Nephron (organoid): ENCODE measurements at regions not wholly inside any gene's neighbourhood (a gene's known extent, or its start where the extent isn't known, plus 50 kb on each side); places are given as distances from the start of the nearest gene placed in this dataset.

Source experiments
- H3K27ac Mint-ChIP-seq, 3 experiments: 2 replicates each; pipeline ENCODE4 v1.8.0; 2020; ENCODE audit warnings: mixed read lengths in 3 of 3, mild to moderate bottlenecking in 2 of 3, moderate library complexity in 1 of 3
- H3K27me3 Mint-ChIP-seq: 2 replicates; pipeline ENCODE4 v1.8.0; 2021; ENCODE audit warnings: low read depth, mild to moderate bottlenecking, moderate library complexity, mixed read lengths
- H3K36me3 Mint-ChIP-seq: 2 replicates; pipeline ENCODE4 v1.8.0; 2020; ENCODE audit warnings: low read depth, mixed read lengths
- H3K4me1 Mint-ChIP-seq: 2 replicates; pipeline ENCODE4 v1.8.0; 2020; ENCODE audit warnings: mixed read lengths
- H3K4me3 Mint-ChIP-seq, 3 experiments: 2 replicates each; pipeline ENCODE4 v1.8.0; 2020; ENCODE audit warnings: mild to moderate bottlenecking in 3 of 3, mixed read lengths in 3 of 3, moderate library complexity in 2 of 3
- H3K9me3 Mint-ChIP-seq: 2 replicates; pipeline ENCODE4 v1.8.0; 2020; ENCODE audit warnings: mixed read lengths
- CTCF ChIP-seq, 3 experiments: fragments of 200-600 bp; sonication (generic); IDR thresholded peaks; one replicate each; pipeline ENCODE4 v1.5.0; 2021; ENCODE audit warnings: antibody characterized with exemption in 3 of 3; ENCODE audit not compliant: unreplicated experiment in 3 of 3

GRCh38 chr13:111551204-111551820 is 230.9 kb downstream of the TEX29 start:
- Mint-ChIP-seq H3K4me3 (no peak overlapping the region), H3K36me3 (no peaks in the 10 kb centered on the region)
- no peak for TF ChIP-seq CTCF (IDR thresholded peaks at IDR 0.05; ENCODE audit: unreplicated experiment in 3 of 3)

GRCh38 chr13:111552891-111553655 is 232.6 kb downstream of the TEX29 start:
- Mint-ChIP-seq H3K36me3 (no peaks in the 10 kb centered on the region), H3K27me3 (peaks cover 49% of the 10 kb centered on the region), H3K4me1 (no peaks in the 10 kb centered on the region), H3K9me3 (peaks cover 4% of the 10 kb centered on the region), H3K27ac (no peak overlapping the region), H3K4me3 (no peak overlapping the region)
- no peak for TF ChIP-seq CTCF (IDR thresholded peaks at IDR 0.05; ENCODE audit: unreplicated experiment in 3 of 3)

More at GRCh38 chr13:111551204-111551820, 230.9 kb downstream of the TEX29 start:
- Mint-ChIP-seq H3K4me1 (no peaks in the 10 kb centered on the region), H3K27me3 (peaks cover 42% of the 10 kb centered on the region), H3K9me3 (peaks cover 4% of the 10 kb centered on the region), H3K27ac (no peak overlapping the region)

GRCh38 chr13:111554539-111555267 is 234.3 kb downstream of the TEX29 start:
- H3K4me3 Mint-ChIP-seq = no peak overlapping the region
- peaks cover 39% of the 10 kb centered on the region for H3K27me3 Mint-ChIP-seq
- no peaks in the 10 kb centered on the region for H3K4me1 Mint-ChIP-seq
- H3K27ac Mint-ChIP-seq = no peak overlapping the region
- no peaks in the 10 kb centered on the region for H3K36me3 Mint-ChIP-seq
- no peak for TF ChIP-seq CTCF (IDR thresholded peaks at IDR 0.05; ENCODE audit: unreplicated experiment in 3 of 3)
- peaks cover 4% of the 10 kb centered on the region for H3K9me3 Mint-ChIP-seq

GRCh38 chr13:111555268-111555808 is 234.9 kb downstream of the TEX29 start:
- H3K27me3 Mint-ChIP-seq = peaks cover 38% of the 10 kb centered on the region
- H3K9me3 Mint-ChIP-seq = peaks cover 4% of the 10 kb centered on the region
- H3K36me3 Mint-ChIP-seq = no peaks in the 10 kb centered on the region
- H3K27ac Mint-ChIP-seq = no peak overlapping the region
- peaks cover 6% of the 10 kb centered on the region for H3K4me1 Mint-ChIP-seq
- no peak overlapping the region for H3K4me3 Mint-ChIP-seq
- TF ChIP-seq CTCF (IDR thresholded peaks at IDR 0.05; ENCODE audit: unreplicated experiment in 3 of 3) = no peak

- Mint-ChIP-seq H3K4me3 (no peak overlapping the region), H3K27ac (no peak overlapping the region), H3K36me3 (no peaks in the 10 kb centered on the region), H3K27me3 (peaks cover 33% of the 10 kb centered on the region), H3K9me3 (peaks cover 4% of the 10 kb centered on the region), H3K4me1 (peaks cover 6% of the 10 kb centered on the region)
- no peak for TF ChIP-seq CTCF (IDR thresholded peaks at IDR 0.05; ENCODE audit: unreplicated experiment in 3 of 3)
Measured at GRCh38 chr13:111555903-111556302, 235.5 kb downstream of the TEX29 start.
